H9 (cell line): ENCODE measurements at regions not wholly inside any gene's neighbourhood (a gene's known extent, or its start where the extent isn't known, plus 50 kb on each side); places are given as distances from the start of the nearest gene placed in this dataset.

Experiments
- DNase-seq: peaks from one replicate; pipeline ENCODE4 v3.0.0-alpha.2; 2017
- H2AFZ ChIP-seq: one replicate; pipeline ENCODE4 v1.6.1; 2013; ENCODE audit warnings: mild to moderate bottlenecking, low read length, control low read depth, moderate library complexity
- H2AK5ac ChIP-seq: 2 replicates; pipeline ENCODE4 v1.6.1; 2013; ENCODE audit warnings: low read length, control low read depth, mixed read lengths; ENCODE audit not compliant: insufficient read length
- H2BK120ac ChIP-seq: one replicate; pipeline ENCODE4 v1.6.1; 2013; ENCODE audit warnings: low read depth, mild to moderate bottlenecking, low read length, control low read depth, inconsistent platforms; ENCODE audit not compliant: poor library complexity, severe bottlenecking
- H2BK12ac ChIP-seq: 2 replicates; pipeline ENCODE4 v1.6.1; 2013; ENCODE audit warnings: low read length, control low read depth, mixed read lengths, low read depth; ENCODE audit not compliant: insufficient read length
- H2BK15ac ChIP-seq: 2 replicates; pipeline ENCODE4 v1.6.1; 2013; ENCODE audit warnings: low read depth, low read length, control low read depth
- H2BK20ac ChIP-seq: one replicate; pipeline ENCODE4 v1.6.1; 2013; ENCODE audit warnings: low read depth, mild to moderate bottlenecking, low read length, control low read depth, inconsistent platforms; ENCODE audit not compliant: poor library complexity, severe bottlenecking
- H2BK5ac ChIP-seq: 2 replicates; pipeline ENCODE4 v1.6.1; 2013; ENCODE audit warnings: low read length, control low read depth, mixed read lengths; ENCODE audit not compliant: insufficient read length
- H3K14ac ChIP-seq: 2 replicates; pipeline ENCODE4 v1.6.1; 2013; ENCODE audit warnings: low read length, control low read depth; ENCODE audit not compliant: insufficient read depth
- H3K18ac ChIP-seq: 2 replicates; pipeline ENCODE4 v1.6.1; 2013; ENCODE audit warnings: low read depth, mild to moderate bottlenecking, mixed read lengths, low read length, control low read depth; ENCODE audit not compliant: insufficient read length
- H3K23ac ChIP-seq: 2 replicates; pipeline ENCODE4 v1.6.1; 2013; ENCODE audit warnings: low read length, control low read depth, mixed read lengths, low read depth; ENCODE audit not compliant: insufficient read length
- H3K23me2 ChIP-seq: 2 replicates; pipeline ENCODE4 v1.6.1; 2013; ENCODE audit warnings: low read depth, mild to moderate bottlenecking, mixed read lengths, low read length, control low read depth; ENCODE audit not compliant: insufficient read length, poor library complexity, severe bottlenecking
- H3K27ac ChIP-seq: 2 replicates; pipeline ENCODE4 v1.5.1; 2013; ENCODE audit warnings: low read length, control low read depth, mixed read lengths, low read depth; ENCODE audit not compliant: insufficient read length
- H3K27me3 ChIP-seq: 2 replicates; pipeline ENCODE4 v1.6.1; 2013; ENCODE audit warnings: low read length, control low read depth, inconsistent platforms; ENCODE audit not compliant: insufficient read depth
- H3K4ac ChIP-seq: 2 replicates; pipeline ENCODE4 v1.6.1; 2013; ENCODE audit warnings: low read depth, mild to moderate bottlenecking, control low read depth, inconsistent platforms, low read length, moderate library complexity
- H3K4me1 ChIP-seq: 2 replicates; pipeline ENCODE4 v1.6.1; 2013; ENCODE audit warnings: low read length, control low read depth, inconsistent platforms; ENCODE audit not compliant: insufficient read depth
- H3K4me2 ChIP-seq: 2 replicates; pipeline ENCODE4 v1.6.1; 2013; ENCODE audit warnings: low read length, control low read depth, mixed read lengths; ENCODE audit not compliant: insufficient read length, insufficient read depth
- H3K56ac ChIP-seq: 2 replicates; pipeline ENCODE4 v1.6.1; 2013; ENCODE audit warnings: low read depth, mild to moderate bottlenecking, mixed read lengths, low read length, control low read depth; ENCODE audit not compliant: insufficient read length
- H3K79me1 ChIP-seq: 2 replicates; pipeline ENCODE4 v1.6.1; 2013; ENCODE audit warnings: low read depth, mild to moderate bottlenecking, moderate library complexity, low read length, control low read depth, inconsistent platforms; ENCODE audit not compliant: insufficient read depth, poor library complexity, severe bottlenecking
- H3K79me2 ChIP-seq: 2 replicates; pipeline ENCODE4 v1.6.1; 2013; ENCODE audit warnings: low read length, control low read depth, inconsistent platforms; ENCODE audit not compliant: insufficient read depth
- H3K9ac ChIP-seq: 2 replicates; pipeline ENCODE4 v1.6.1; 2013; ENCODE audit warnings: low read length, control low read depth, mixed read lengths; ENCODE audit not compliant: insufficient read length; ENCODE audit errors: extremely low read depth
- H3K9me3 ChIP-seq: one replicate; pipeline ENCODE4 v1.6.1; 2013; ENCODE audit warnings: low read depth, low read length, inconsistent platforms; ENCODE audit not compliant: control insufficient read depth
- H3T11ph ChIP-seq: one replicate; pipeline ENCODE4 v1.6.1; 2013; ENCODE audit warnings: mild to moderate bottlenecking, low read length, control low read depth, inconsistent platforms
- H4K20me1 ChIP-seq: one replicate; pipeline ENCODE4 v1.6.1; 2013; ENCODE audit not compliant: control insufficient read depth, insufficient read length, insufficient read depth
- H4K5ac ChIP-seq: 2 replicates; pipeline ENCODE4 v1.6.1; 2013; ENCODE audit warnings: low read depth, mild to moderate bottlenecking, mixed read lengths, low read length, control low read depth; ENCODE audit not compliant: insufficient read length
- H4K8ac ChIP-seq: replicated peaks from 2 replicates; pipeline ENCODE4 v1.6.1; 2013; ENCODE audit warnings: low read length, control low read depth, mixed read lengths, low read depth; ENCODE audit not compliant: insufficient read length
- H4K91ac ChIP-seq: 2 replicates; pipeline ENCODE4 v1.6.1; 2013; ENCODE audit warnings: low read depth, mild to moderate bottlenecking, moderate library complexity, mixed read lengths, low read length, control low read depth; ENCODE audit not compliant: insufficient read length
- H3K27ac Mint-ChIP-seq, 3 experiments: 2 replicates in 2 of 3; 3 replicates in 1 of 3; pipeline ENCODE4 v1.8.0; 2020 to 2021; ENCODE audit warnings: mixed read lengths in 3 of 3, mild to moderate bottlenecking in 1 of 3, moderate library complexity in 1 of 3
- H3K27me3 Mint-ChIP-seq: 2 replicates; pipeline ENCODE4 v1.8.0; 2021; ENCODE audit warnings: low read depth, mild to moderate bottlenecking, moderate library complexity, mixed read lengths
- H3K36me3 Mint-ChIP-seq, 3 experiments: 2 replicates in 2 of 3; 3 replicates in 1 of 3; pipeline ENCODE4 v1.8.0; 2020 to 2021; ENCODE audit warnings: low read depth in 3 of 3, mixed read lengths in 3 of 3; ENCODE audit not compliant: insufficient read depth in 1 of 3
- H3K4me1 Mint-ChIP-seq, 2 experiments: 2 replicates each; pipeline ENCODE4 v1.8.0; 2020; ENCODE audit warnings: mixed read lengths in 2 of 2
- H3K4me3 Mint-ChIP-seq, 2 experiments: 2 replicates in 1 of 2; 3 replicates in 1 of 2; pipeline ENCODE4 v1.8.0; 2020 to 2021; ENCODE audit warnings: mild to moderate bottlenecking in 2 of 2, mixed read lengths in 2 of 2, moderate library complexity in 1 of 2
- H3K9me3 Mint-ChIP-seq, 2 experiments: 2 replicates in 1 of 2; 3 replicates in 1 of 2; pipeline ENCODE4 v1.8.0; 2020; ENCODE audit warnings: mild to moderate bottlenecking in 2 of 2, mixed read lengths in 2 of 2, moderate library complexity in 1 of 2
- CTCF ChIP-seq: fragments of 200-600 bp; sonication (generic); conservative IDR thresholded peaks from 3 replicates; pipeline ENCODE4 v1.8.0; 2021; ENCODE audit warnings: antibody characterized with exemption, mild to moderate bottlenecking
- WGBS: extraction: QIAGEN DNeasy Blood & Tissue Kit; methylation state at CpG from one replicate; pipeline ENCODE4 v1.1.7; 2013; ENCODE audit warnings: missing lambda C conversion rate, low lambda C conversion rate, mixed read lengths; ENCODE audit not compliant: insufficient read length; ENCODE audit errors: extremely low coverage; 5-methylcytosine and 5-hydroxymethylcytosine counted together

GRCh38 chr7:68733219-68734153, 864.8 kb upstream of the AUTS2 start:
- Histone ChIP-seq H2BK20ac (no peak overlapping the region), H3K23me2 (no peaks in the 10 kb centered on the region), H3K9ac (no peak overlapping the region), H3T11ph (no peak overlapping the region), H2BK120ac (no peak overlapping the region), H2AFZ (no peak overlapping the region), H3K4ac (no peak overlapping the region), H2AK5ac (no peak overlapping the region), H2BK12ac (no peak overlapping the region), H4K91ac (no peak overlapping the region), H4K5ac (no peak overlapping the region), H3K9me3 (no peaks in the 10 kb centered on the region), H3K56ac (no peak overlapping the region), H3K14ac (no peak overlapping the region), H3K79me2 (no peaks in the 10 kb centered on the region), H4K8ac (no peak overlapping the region), H3K4me2 (no peak overlapping the region), H2BK5ac (no peak overlapping the region), H3K27ac (no peak overlapping the region), H3K4me1 (no peaks in the 10 kb centered on the region; the same call in 1 of the 2 replicates), H4K20me1 (no peaks in the 10 kb centered on the region), H3K23ac (no peak overlapping the region), H2BK15ac (no peak overlapping the region), H3K79me1 (no peaks in the 10 kb centered on the region), H3K27me3 (no peaks in the 10 kb centered on the region), H3K18ac (no peak overlapping the region)
- Mint-ChIP-seq H3K4me3 (no peak overlapping the region), H3K36me3 (peaks cover 0 to 4% (median 2%) of the 10 kb centered on the region in 3 experiments; a peak in 2 of 7 replicates), H3K27ac (no peak overlapping the region), H3K27me3 (no peaks in the 10 kb centered on the region; the same call in none of the 2 replicates), H3K9me3 (peaks cover 0 to 2% of the 10 kb centered on the region in 2 experiments; a peak in 1 of 5 replicates), H3K4me1 (peaks cover 16 to 22% of the 10 kb centered on the region in 2 experiments)
- no peak for TF ChIP-seq CTCF
- no CpG with 5 or more reads among the region's 8 CpGs for WGBS
- DNase-seq, result no peak
